Adrenal gland (tissue), 9 donors: ENCODE measurements at regions not wholly inside any gene's neighbourhood (a gene's known extent, or its start where the extent isn't known, plus 50 kb on each side); places are given as distances from the start of the nearest gene placed in this dataset.

Experiments used
- DNase-seq, 7 donors: peaks; one replicate each; pipeline ENCODE4 v3.0.0-alpha.2; 2019 to 2020
- H3K27ac ChIP-seq, 5 donors: fragments of 200-600 bp; sonication (generic) in 4 of 5; 1 replicate in 3 of 5; 2 replicates in 2 of 5; pipeline versions ENCODE4 v1.5.1 to v1.8.0; 2016 to 2020; ENCODE audit warnings: mild to moderate bottlenecking in 1 of 5
- H3K27me3 ChIP-seq: fragments of 200-600 bp; 2 replicates; pipeline ENCODE4 v1.8.0; 2021
- H3K36me3 ChIP-seq, 2 donors: fragments of 200-600 bp; replicated peaks in 1 of 2; 1 replicate in 1 of 2; 2 replicates in 1 of 2; pipeline versions ENCODE4 v1.5.1 to v1.8.0; 2018 to 2022
- H3K4me1 ChIP-seq, 2 donors: fragments of 200-600 bp; replicated peaks in 1 of 2; 1 replicate in 1 of 2; 2 replicates in 1 of 2; pipeline versions ENCODE4 v1.5.1 to v1.8.0; 2018 to 2021
- H3K4me3 ChIP-seq, 4 donors: fragments of 200-600 bp; sonication (generic) in 3 of 4; one replicate each; pipeline ENCODE4 v1.5.1; 2016 to 2018
- H3K9me3 ChIP-seq, 3 donors: fragments of 200-600 bp; sonication (generic) in 1 of 3; replicated peaks in 1 of 3; 1 replicate in 2 of 3; 2 replicates in 1 of 3; pipeline versions ENCODE4 v1.5.1 to v1.8.0; 2016 to 2021
- CTCF ChIP-seq, 6 experiments: fragments of 450-650 bp in 4 of 6; fragments of 200-600 bp in 2 of 6; sonication (generic) in 1 of 6; IDR thresholded peaks; 1 replicate in 5 of 6; 2 replicates in 1 of 6; pipeline versions ENCODE4 v1.5.1 to v1.8.0; 2016 to 2021; ENCODE audit warnings: antibody characterized with exemption in 6 of 6, mild to moderate bottlenecking in 2 of 6, moderate library complexity in 1 of 6
- POLR2A ChIP-seq, 2 donors: fragments of 450-650 bp; IDR thresholded peaks; one replicate each; pipeline ENCODE4 v1.6.1; 2017; ENCODE audit warnings: antibody characterized with exemption in 2 of 2, mild to moderate bottlenecking in 2 of 2, moderate library complexity in 1 of 2
- WGBS, 4 donors: extraction: QIAGEN DNeasy Blood & Tissue Kit in 2 of 4; methylation state at CpG; one replicate each; pipeline versions ENCODE4 v1.1.5 to v1.1.7; 2013 to 2017; 5-methylcytosine and 5-hydroxymethylcytosine counted together
- intact Hi-C, 2 donors: fragments of 100-400 bp; cut with DNase I; formaldehyde crosslinking; loops; one replicate each; pipeline versions ENCODE4 v1.14.1 to v1.15.0; 2022 to 2023
- donor health status: healthy with polysubstance abuse.
- donor health status: Bipolar disorder and iron deficiency.
- donor health status: DM: yes; HTN: yes; CAD: no.
- donor health status: DM: no; HTN: no; CAD: no.
- donor health status: DM: no; HTN: no; CAD: no.

DNA sequence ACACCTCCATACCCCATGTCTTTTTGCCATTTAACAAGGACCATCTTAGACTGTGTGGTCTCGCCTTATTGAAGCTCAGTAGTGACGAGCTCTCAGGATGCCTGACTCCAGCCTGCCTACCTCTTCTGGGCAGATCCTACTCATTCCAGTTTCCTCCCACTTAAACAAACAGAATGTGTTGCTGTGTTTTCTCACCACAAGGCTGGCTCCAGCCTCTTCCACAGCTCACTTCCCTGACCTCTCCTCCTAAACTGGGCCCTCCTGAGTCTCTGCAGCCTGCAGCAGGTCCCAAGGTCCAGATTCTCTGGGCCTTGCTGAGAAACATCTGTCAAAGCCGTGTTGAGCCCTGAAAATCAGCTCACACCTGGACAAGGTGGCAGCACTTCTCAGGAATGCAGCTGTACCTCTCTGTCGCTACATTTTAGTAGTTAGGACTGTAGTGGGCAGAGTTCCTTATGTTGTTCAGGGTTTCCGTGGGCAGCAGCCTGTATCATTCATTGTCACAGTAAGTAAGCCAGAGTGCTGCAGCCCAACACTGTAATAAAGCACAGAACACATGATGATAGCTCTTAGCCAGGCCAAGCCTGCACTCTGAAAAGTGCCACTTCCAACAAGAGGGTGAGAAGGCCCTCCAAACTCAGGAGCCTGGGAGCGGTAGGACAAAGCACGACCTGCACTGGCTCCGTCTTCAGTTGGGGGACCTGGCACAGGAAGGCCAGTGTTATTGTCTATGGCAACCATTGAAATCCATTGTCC lies 68.5 kb downstream of the NKX2-1 start:
- TF ChIP-seq CTCF (IDR thresholded peaks at IDR 0.05) = no peak
- no peak for TF ChIP-seq POLR2A (IDR thresholded peaks at IDR 0.05)
- no peak overlapping the region for H3K27ac ChIP-seq
- intact Hi-C loops = no loop called here
- H3K9me3 ChIP-seq = no peaks in the 10 kb centered on the region
- H3K4me1 ChIP-seq = no peaks in the 10 kb centered on the region
- H3K4me3 ChIP-seq = no peak overlapping the region
- no peak for DNase-seq
- no peaks in the 10 kb centered on the region for H3K27me3 ChIP-seq
- H3K36me3 ChIP-seq = no peaks in the 10 kb centered on the region
- WGBS, 4 donors = 65 to 81% (median 72%) methylated on average over 8 of the region's 8 CpGs

DNA sequence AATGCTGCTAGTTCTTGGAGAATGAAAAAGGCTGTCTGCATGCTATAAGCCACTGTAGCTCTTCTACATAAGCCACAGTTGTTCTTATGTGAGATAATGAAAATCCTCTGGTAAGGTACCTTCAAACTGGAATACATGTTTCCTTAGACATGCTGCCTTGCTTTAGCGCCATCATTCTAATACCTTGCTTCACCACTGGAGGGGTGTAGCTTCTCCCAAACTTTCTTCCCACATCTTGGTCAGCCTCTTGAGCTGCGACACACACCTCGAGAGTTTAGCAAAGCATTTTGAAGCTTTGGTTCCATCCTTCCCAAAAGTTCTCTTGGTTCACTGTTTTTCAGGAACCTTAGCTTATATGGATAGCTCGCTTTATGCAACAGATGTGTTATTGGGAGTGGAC lies 69.5 kb downstream of the NKX2-1 start:
- no peaks in the 10 kb centered on the region for H3K9me3 ChIP-seq
- H3K4me1 ChIP-seq = no peaks in the 10 kb centered on the region
- H3K36me3 ChIP-seq = no peaks in the 10 kb centered on the region
- DNase-seq = no peak
- H3K27ac ChIP-seq = no peak overlapping the region
- no peak overlapping the region for H3K4me3 ChIP-seq
- intact Hi-C loops = no loop called here
- 83 to 90% (median 84%) methylated on average over 4 of the region's 4 CpGs for WGBS, 4 donors
- TF ChIP-seq POLR2A (IDR thresholded peaks at IDR 0.05) (no peak), CTCF (IDR thresholded peaks at IDR 0.05) (no peak)
- H3K27me3 ChIP-seq = no peaks in the 10 kb centered on the region

- TF ChIP-seq POLR2A (IDR thresholded peaks at IDR 0.05) (no peak), CTCF (IDR thresholded peaks at IDR 0.05) (no peak)
- H3K27me3 ChIP-seq = no peaks in the 10 kb centered on the region
- 72 to 78% (median 75%) methylated on average over 4 of the region's 4 CpGs for WGBS, 4 donors
- no peak overlapping the region for H3K27ac ChIP-seq
- H3K4me3 ChIP-seq = no peak overlapping the region
- intact Hi-C loops = no loop called here
- no peaks in the 10 kb centered on the region for H3K4me1 ChIP-seq
- no peaks in the 10 kb centered on the region for H3K36me3 ChIP-seq
- H3K9me3 ChIP-seq = no peaks in the 10 kb centered on the region
- no peak for DNase-seq
These were observed 70.1 kb downstream of the NKX2-1 start for GRCh38 chr14:36449903-36450302.

- Histone ChIP-seq H3K27me3 (no peaks in the 10 kb centered on the region), H3K4me3 (no peak overlapping the region), H3K4me1 (no peaks in the 10 kb centered on the region), H3K36me3 (no peaks in the 10 kb centered on the region), H3K27ac (no peak overlapping the region), H3K9me3 (no peaks in the 10 kb centered on the region)
- TF ChIP-seq CTCF (IDR thresholded peaks at IDR 0.05) = no peak
- TF ChIP-seq POLR2A (IDR thresholded peaks at IDR 0.05) = no peak
- intact Hi-C loops = no loop called here
- no peak for DNase-seq
- WGBS, 4 donors = 43 to 51% (median 48%) methylated on average over 4 of the region's 4 CpGs
These were observed 76.7 kb downstream of the NKX2-1 start for GRCh38 chr14:36443374-36443773.
